ENCODE measurements at regions not wholly inside any gene's neighbourhood (a gene's known extent, or its start where the extent isn't known, plus 50 kb on each side); places are given as distances from the start of the nearest gene placed in this dataset.

DNA sequence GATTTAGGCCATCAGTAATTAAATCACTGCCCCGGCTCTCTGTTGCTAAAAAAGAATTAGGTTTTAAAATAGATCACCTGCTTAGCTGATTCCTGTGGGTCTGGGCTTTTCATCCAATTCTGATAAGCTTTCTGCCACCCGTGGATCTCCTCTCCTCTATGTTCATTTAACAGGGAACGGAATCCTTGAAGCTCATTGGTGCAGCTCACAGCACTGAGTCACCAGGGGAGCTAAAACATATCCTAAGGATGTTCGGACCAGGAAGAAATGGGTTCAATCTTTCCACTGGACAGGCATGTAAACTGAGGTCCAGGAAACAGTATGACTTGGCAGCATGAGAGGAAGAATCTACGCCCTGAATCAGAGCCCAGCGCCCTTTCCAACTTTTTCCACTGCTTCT lies 267.1 kb upstream of the GRIA1 start:
- H3K36me3 ChIP-seq, result no peaks in the 10 kb centered on the region
- no peak overlapping the region for H3K4me3 ChIP-seq
- TF ChIP-seq POLR2A (IDR thresholded peaks at IDR 0.05) (no peak), EP300 (IDR thresholded peaks at IDR 0.05) (no peak)
- TF ChIP-seq, protein P1, sequence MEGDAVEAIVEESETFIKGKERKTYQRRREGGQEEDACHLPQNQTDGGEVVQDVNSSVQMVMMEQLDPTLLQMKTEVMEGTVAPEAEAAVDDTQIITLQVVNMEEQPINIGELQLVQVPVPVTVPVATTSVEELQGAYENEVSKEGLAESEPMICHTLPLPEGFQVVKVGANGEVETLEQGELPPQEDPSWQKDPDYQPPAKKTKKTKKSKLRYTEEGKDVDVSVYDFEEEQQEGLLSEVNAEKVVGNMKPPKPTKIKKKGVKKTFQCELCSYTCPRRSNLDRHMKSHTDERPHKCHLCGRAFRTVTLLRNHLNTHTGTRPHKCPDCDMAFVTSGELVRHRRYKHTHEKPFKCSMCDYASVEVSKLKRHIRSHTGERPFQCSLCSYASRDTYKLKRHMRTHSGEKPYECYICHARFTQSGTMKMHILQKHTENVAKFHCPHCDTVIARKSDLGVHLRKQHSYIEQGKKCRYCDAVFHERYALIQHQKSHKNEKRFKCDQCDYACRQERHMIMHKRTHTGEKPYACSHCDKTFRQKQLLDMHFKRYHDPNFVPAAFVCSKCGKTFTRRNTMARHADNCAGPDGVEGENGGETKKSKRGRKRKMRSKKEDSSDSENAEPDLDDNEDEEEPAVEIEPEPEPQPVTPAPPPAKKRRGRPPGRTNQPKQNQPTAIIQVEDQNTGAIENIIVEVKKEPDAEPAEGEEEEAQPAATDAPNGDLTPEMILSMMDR (IDR thresholded peaks at IDR 0.05), result no peak
- H3K9me3 ChIP-seq, result peaks cover 0 to 6% (median 0%) of the 10 kb centered on the region in 4 donors
- no peaks in the 10 kb centered on the region for H3K4me1 ChIP-seq
- no peak for DNase-seq (ENCODE audit: low spot score in 2 of 2)
- WGBS, 2 donors, result 80 to 85% methylated on average over 6 of the region's 6 CpGs
- no peak overlapping the region for H3K27ac ChIP-seq
- no peaks in the 10 kb centered on the region for H3K27me3 ChIP-seq

- no peaks in the 10 kb centered on the region for H3K9me3 ChIP-seq
- DNase-seq (ENCODE audit: low spot score in 2 of 2), result no peak
- H3K27me3 ChIP-seq, result no peaks in the 10 kb centered on the region
- no peak overlapping the region for H3K27ac ChIP-seq
- no peak for TF ChIP-seq POLR2A (IDR thresholded peaks at IDR 0.05)
- TF ChIP-seq EP300 (IDR thresholded peaks at IDR 0.05), result no peak
- TF ChIP-seq, protein P1 (IDR thresholded peaks at IDR 0.05), result no peak
- no peaks in the 10 kb centered on the region for H3K36me3 ChIP-seq
- no peaks in the 10 kb centered on the region for H3K4me1 ChIP-seq
- no peak overlapping the region for H3K4me3 ChIP-seq
These were observed 265.8 kb upstream of the GRIA1 start for GRCh38 chr5:153224651-153225050.

DNA sequence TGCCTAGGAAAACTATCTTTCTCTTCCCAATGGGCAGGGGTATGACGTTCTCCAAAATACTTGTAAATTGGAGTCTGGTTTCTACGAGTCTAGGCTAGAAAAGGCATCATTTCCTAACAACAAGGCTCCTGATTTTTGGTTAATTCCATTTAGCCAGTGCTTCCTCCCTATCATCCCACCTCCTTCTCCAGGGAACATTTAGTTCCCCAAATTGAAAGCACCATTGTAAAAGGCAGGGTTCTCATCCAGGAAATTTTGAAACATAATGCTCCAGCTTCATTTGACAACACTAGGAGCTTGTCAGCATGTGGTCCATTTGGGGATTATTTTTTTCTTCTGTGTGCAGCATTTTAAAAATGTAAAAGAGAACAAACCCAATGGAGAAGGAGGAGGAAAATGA lies 256.5 kb upstream of the GRIA1 start:
- Histone ChIP-seq H3K27me3 (no peaks in the 10 kb centered on the region), H3K4me3 (no peak overlapping the region), H3K27ac (peak overlapping the region in 1 of 4 donors; percentile 22), H3K4me1 (no peaks in the 10 kb centered on the region), H3K36me3 (no peaks in the 10 kb centered on the region), H3K9me3 (no peaks in the 10 kb centered on the region)
- TF ChIP-seq, protein P1 (IDR thresholded peaks at IDR 0.05), result no peak
- TF ChIP-seq POLR2A (IDR thresholded peaks at IDR 0.05) (no peak), EP300 (IDR thresholded peaks at IDR 0.05) (no peak)
- WGBS, 2 donors, result 67 to 74% methylated on average over 2 of the region's 2 CpGs
- peak in 1 of 2 donors; percentile 6 for DNase-seq (ENCODE audit: low spot score in 2 of 2)

DNA sequence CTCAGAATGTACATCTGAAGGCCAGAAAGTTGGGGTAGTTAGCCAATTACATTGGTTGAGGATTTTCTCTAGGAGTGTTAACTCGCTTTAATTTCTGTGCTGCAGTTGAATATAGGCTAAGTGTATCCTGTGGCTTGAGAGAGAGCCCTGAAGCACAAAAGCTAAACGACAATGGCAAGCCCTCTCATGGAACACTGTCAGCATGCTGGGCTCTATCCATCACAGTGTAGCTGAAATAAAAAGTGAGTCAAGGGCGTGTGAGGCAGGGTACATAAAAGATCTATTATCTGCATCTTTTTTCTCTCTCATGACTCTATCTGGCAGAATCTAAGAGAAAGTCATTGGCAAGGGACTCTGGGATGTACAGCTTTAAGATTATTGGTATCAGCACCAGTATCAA lies 254.2 kb upstream of the GRIA1 start:
- Histone ChIP-seq H3K27me3 (no peaks in the 10 kb centered on the region), H3K4me1 (no peaks in the 10 kb centered on the region), H3K4me3 (no peak overlapping the region), H3K27ac (no peak overlapping the region), H3K9me3 (no peaks in the 10 kb centered on the region), H3K36me3 (no peaks in the 10 kb centered on the region)
- no peak for DNase-seq (ENCODE audit: low spot score in 2 of 2)
- TF ChIP-seq, protein P1 (IDR thresholded peaks at IDR 0.05), result no peak
- TF ChIP-seq POLR2A (IDR thresholded peaks at IDR 0.05) (no peak), EP300 (IDR thresholded peaks at IDR 0.05) (no peak)
- 61 to 67% methylated on average over 3 of the region's 3 CpGs for WGBS, 2 donors

DNA sequence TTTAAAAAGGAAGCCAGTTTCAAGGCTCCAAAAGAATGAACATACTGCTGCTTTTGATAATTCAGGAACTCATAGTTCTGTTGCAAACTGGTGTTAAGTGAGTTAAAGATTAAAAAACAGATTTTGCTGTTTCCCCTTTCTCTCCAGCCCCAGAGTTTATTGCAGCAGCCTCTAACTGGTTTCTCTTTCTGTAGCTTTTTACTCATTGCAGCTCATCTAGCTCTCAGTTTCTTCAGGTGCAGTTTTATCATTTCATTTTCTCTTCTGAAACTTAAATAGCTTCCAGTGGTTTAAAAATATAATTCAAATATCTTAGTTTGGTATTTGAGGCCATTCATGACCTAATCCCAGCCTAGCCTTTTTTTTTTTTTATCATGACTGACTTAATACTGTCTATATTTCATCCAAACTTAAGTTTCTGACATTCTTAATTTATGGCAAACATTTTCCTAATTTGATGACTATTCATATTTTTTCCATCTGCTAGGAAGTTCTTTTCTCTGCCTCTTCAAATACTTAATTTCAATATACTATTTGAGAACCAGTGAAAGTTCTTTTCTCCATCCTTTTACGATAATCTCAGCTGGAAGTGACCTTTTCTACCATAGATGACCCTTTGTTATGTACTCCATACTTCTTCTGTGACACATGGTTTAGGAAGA lies 252.7 kb upstream of the GRIA1 start:
- H3K4me3 ChIP-seq, result no peak overlapping the region
- TF ChIP-seq, protein P1 (IDR thresholded peaks at IDR 0.05), result no peak
- TF ChIP-seq POLR2A (IDR thresholded peaks at IDR 0.05) (no peak), EP300 (IDR thresholded peaks at IDR 0.05) (no peak)
- WGBS, 2 donors, result 21 to 47% methylated on average over 1 of the region's 1 CpG

More for the DNA sequence above, 252.7 kb upstream of the GRIA1 start:
- Histone ChIP-seq H3K27ac (no peak overlapping the region), H3K27me3 (no peaks in the 10 kb centered on the region), H3K36me3 (no peaks in the 10 kb centered on the region), H3K4me1 (no peaks in the 10 kb centered on the region), H3K9me3 (no peaks in the 10 kb centered on the region)
- no peak for DNase-seq (ENCODE audit: low spot score in 2 of 2)
